GM12865 (cell line): ENCODE measurements at regions not wholly inside any gene's neighbourhood (a gene's known extent, or its start where the extent isn't known, plus 50 kb on each side); places are given as distances from the start of the nearest gene placed in this dataset.
"Not testable (repeated sequence)": the region's sequence is repeated elsewhere in the genome, so short reads cannot be mapped to it uniquely, and the experiment has no call there.

Source experiments
- DNase-seq: peaks from one replicate; pipeline ENCODE4 v3.0.0; 2010; ENCODE audit warnings: low read depth
- H3K4me3 ChIP-seq: 2 replicates; pipeline ENCODE4 v1.5.1; 2011; ENCODE audit warnings: mild to moderate bottlenecking, low read depth, low read length, control low read depth
- CTCF ChIP-seq: IDR thresholded peaks from 2 replicates; pipeline ENCODE4 v1.5.1; 2011; ENCODE audit warnings: low read length, control low read depth, low read depth, inconsistent platforms; ENCODE audit not compliant: insufficient read depth; ENCODE audit errors: missing control alignments

GRCh38 chrX:125533352-125533751 lies 213.7 kb downstream of the TEX13C start:
- H3K4me3 ChIP-seq: no peak overlapping the region
- DNase-seq: no peak
- no peak for TF ChIP-seq CTCF

- DNase-seq: no peak
- TF ChIP-seq CTCF: no peak
- H3K4me3 ChIP-seq: no peak overlapping the region
Observed at GRCh38 chrX:125544031-125544660, 224.5 kb downstream of the TEX13C start.

GRCh38 chrX:125544856-125545255 lies 225.2 kb downstream of the TEX13C start:
- no peak for DNase-seq
- no peak overlapping the region for H3K4me3 ChIP-seq
- no peak for TF ChIP-seq CTCF

- TF ChIP-seq CTCF: no peak
- no peak overlapping the region for H3K4me3 ChIP-seq
- no peak for DNase-seq
Observed at GRCh38 chrX:125577479-125577878, 257.8 kb downstream of the TEX13C start.

- no peak overlapping the region for H3K4me3 ChIP-seq
- TF ChIP-seq CTCF: no peak
- DNase-seq: no peak
Observed at GRCh38 chrX:125604448-125604847, 284.8 kb downstream of the TEX13C start.

GRCh38 chrX:125605145-125605544 lies 285.5 kb downstream of the TEX13C start:
- no peak for DNase-seq
- no peak overlapping the region for H3K4me3 ChIP-seq
- TF ChIP-seq CTCF: no peak

GRCh38 chrX:125614591-125615343 lies 295.1 kb downstream of the TEX13C start:
- DNase-seq, H3K4me3 ChIP-seq: not testable (repeated sequence)
